Fibroblast of the conjunctiva (primary cell): ENCODE measurements at regions not wholly inside any gene's neighbourhood (a gene's known extent, or its start where the extent isn't known, plus 50 kb on each side); places are given as distances from the start of the nearest gene placed in this dataset.

Source experiments
- DNase-seq: peaks from one replicate; pipeline ENCODE4 v3.0.0-alpha.2; 2010; ENCODE audit warnings: low read depth

DNA sequence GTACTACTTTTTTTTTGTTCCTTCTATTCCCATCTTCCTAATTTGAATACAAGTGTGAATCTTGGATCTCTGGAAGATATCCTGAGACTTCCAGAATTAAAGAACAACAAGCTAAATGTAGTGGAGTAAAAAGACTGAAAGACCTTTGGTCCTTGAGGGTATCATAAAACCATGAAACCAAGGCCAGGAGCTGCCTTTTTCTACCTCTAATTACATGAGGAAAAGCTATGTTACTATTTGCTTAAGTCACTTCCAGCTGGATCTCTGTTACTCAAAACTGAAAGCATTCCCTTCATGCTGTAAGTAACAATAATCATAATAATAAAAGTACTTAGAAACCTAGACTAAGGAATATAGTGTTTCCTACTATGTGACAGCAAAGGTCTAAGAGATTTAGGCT, 649.6 kb downstream of the KCTD16 start:
- DNase-seq = no peak

DNA sequence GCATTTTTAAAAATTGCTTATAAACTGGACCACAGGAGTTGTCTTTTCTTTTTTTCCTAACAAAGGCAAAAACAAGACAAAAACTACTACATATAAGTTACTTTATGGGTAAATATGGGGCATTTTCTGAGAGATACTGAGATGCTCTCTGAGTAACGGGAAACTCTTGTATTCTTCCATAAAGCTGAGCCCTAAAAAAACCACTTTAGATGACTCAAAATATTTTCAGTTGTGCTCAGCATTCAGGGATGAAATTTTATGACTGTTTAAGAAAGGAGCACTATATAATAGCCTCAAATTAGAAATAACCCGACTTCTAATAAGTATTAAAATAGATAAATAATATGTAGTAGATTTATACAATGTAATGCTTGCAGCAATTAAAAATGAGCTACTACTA, 644.5 kb downstream of the KCTD16 start:
- DNase-seq = no peak

DNA sequence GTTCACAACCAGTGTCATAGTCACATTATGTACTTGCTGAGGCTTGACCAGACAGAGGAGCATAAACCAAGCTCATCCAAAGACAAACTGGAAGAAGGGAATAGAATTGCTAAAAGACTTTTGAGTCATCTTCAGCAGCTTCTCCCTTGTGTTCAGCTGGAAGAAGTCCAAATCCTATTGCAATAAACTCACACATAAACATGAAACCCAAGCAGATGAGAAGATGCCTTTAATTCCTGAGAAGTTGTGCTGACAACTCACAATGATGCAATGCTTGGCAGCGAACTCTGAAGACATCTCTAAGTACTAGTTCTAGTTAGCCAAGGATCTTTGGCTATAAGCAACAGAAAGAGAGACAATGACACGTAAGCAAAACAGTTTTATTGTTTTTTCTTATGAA, 642.1 kb downstream of the KCTD16 start:
- peak; percentile 95 for DNase-seq

DNA sequence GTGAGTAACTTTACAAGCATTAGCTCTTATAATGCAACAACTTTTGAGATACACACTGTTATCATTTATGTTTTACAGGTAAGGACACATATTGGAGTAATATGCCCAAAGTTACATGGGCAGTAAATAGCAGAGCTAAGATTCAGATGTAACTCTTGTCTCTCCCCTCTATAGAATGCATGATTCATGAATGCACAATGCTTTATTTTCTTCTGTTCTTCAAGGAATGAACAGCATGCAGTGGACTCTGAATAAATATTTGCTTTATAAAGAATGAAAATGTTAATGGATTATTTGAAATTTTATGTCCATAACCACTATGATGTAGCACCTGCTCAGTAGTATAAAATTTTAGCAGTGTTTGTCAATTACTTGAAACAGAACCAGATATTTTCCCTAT, 629.5 kb downstream of the KCTD16 start:
- no peak for DNase-seq

- no peak for DNase-seq
Measured at GRCh38 chr5:144798595-144798994, 627.9 kb downstream of the KCTD16 start.

GRCh38 chr5:144794922-144795321, 624.2 kb downstream of the KCTD16 start:
- no peak for DNase-seq

DNA sequence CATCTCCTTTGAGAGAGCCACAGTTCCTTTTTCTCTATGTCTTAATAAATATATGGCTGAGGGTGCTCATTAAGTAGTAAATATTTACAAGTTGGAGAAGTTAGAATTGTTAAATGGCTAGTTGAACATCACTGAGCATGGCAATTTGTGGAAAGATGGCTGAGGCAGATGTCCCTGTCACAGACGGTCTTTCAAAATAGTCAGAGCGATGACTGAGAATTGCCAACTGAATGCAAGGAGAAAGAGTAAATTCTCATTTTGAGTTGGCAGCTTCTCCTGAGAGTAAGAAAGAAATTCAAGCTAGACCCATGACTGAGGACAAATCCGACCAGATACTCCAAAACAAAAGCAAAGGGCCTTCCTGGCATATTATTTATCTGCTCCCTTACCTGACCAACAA, 617.9 kb downstream of the KCTD16 start:
- DNase-seq = no peak

GRCh38 chr5:144788046-144788445, 617.4 kb downstream of the KCTD16 start:
- DNase-seq = no peak

GRCh38 chr5:144779368-144779767, 608.7 kb downstream of the KCTD16 start:
- DNase-seq = no peak

GRCh38 chr5:144778561-144778960, 607.9 kb downstream of the KCTD16 start:
- DNase-seq = no peak

GRCh38 chr5:144774197-144774596, 603.5 kb downstream of the KCTD16 start:
- DNase-seq = no peak

GRCh38 chr5:144773628-144774027, 603.0 kb downstream of the KCTD16 start:
- no peak for DNase-seq

GRCh38 chr5:144771802-144772201, 601.1 kb downstream of the KCTD16 start:
- DNase-seq = no peak

DNA sequence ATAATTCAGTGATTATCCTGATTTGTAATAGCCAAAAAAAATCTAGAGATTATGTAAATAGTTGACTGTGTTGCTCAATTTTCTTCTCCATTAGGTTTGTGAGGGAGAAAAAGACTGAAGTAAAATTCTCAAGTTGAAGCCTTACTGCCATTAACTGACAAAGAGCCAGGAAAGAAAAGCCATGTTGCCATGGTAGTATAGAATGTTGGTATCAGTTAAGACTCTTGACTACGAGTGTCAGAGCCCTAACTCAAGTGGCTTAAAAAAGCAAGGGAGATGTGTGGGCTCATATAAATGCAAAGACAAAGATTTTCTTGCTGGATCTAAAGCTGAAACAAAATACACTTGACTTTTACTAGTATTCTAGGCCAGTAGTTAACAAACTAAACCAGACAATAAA, 571.7 kb downstream of the KCTD16 start:
- DNase-seq = no peak

GRCh38 chr5:144731786-144732185, 561.1 kb downstream of the KCTD16 start:
- DNase-seq = no peak

GRCh38 chr5:144712090-144712489, 541.4 kb downstream of the KCTD16 start:
- no peak for DNase-seq

GRCh38 chr5:144711172-144711571, 540.5 kb downstream of the KCTD16 start:
- no peak for DNase-seq

- no peak for DNase-seq
Measured at GRCh38 chr5:144710637-144711036, 540.0 kb downstream of the KCTD16 start.

GRCh38 chr5:144703776-144704175, 533.1 kb downstream of the KCTD16 start:
- no peak for DNase-seq

- peak; percentile 5 for DNase-seq
Measured at GRCh38 chr5:144698484-144698883, 527.8 kb downstream of the KCTD16 start.

- DNase-seq = peak; percentile 92
Measured at GRCh38 chr5:144697847-144698262, 527.2 kb downstream of the KCTD16 start.

- DNase-seq = no peak
Measured at GRCh38 chr5:144691936-144692335, 521.3 kb downstream of the KCTD16 start.

- no peak for DNase-seq
Measured at GRCh38 chr5:144684899-144685298, 514.2 kb downstream of the KCTD16 start.

DNA sequence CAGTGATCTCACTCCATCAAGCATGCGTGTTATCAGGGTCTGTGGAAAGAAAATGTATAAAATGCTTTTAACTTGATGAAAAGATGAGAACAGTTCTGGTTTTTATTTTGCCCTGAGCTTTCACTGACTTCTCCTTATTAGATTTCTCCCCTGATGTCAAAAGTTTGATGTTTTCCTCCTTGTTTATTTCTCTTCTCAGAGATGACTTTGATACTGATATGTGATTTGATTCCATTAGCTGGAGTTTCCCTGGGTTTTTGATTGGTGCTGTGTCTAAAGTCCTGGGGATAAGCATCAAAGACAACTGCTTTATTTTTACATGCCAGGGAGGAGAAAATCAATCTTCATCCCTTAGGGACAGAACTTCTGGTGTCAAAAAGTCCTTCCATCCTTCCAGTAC, 510.0 kb downstream of the KCTD16 start:
- no peak for DNase-seq

DNA sequence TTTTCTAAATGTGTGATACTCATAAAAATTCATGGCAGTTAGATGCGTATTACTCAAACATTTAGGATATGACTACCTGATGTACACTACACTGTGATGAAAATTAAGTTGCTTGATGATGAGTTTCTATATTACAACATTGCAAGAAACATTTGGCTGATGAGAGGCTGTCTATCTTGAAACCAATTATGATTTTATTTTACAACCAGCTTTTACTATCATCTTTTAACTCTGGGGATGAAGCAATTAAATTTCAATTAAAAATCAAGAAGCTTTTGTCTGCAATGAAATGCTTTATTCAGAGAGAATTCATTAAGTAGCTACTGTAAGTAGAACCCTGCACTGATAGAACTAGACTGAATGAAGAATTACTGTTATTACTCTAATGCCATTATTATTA, 500.4 kb downstream of the KCTD16 start:
- DNase-seq = no peak
